Small intestine (tissue), 7 donors: ENCODE measurements at regions not wholly inside any gene's neighbourhood (a gene's known extent, or its start where the extent isn't known, plus 50 kb on each side); places are given as distances from the start of the nearest gene placed in this dataset.
"Not testable (repeated sequence)": the region's sequence is repeated elsewhere in the genome, so short reads cannot be mapped to it uniquely, and the experiment has no call there.

Experiments used
- DNase-seq, 2 donors: peaks; one replicate each; pipeline versions ENCODE4 v3.0.0 to v3.0.0-alpha.2; 2013
- FAIRE-seq: peaks from 2 replicates; lab custom pipeline; 2012; peaks lifted over from hg19 to GRCh38; lab: Jason Lieb, UNC
- H3K27ac ChIP-seq, 3 donors: one replicate each; pipeline ENCODE4 v1.5.1; 2013; ENCODE audit warnings: low read length in 2 of 3, mild to moderate bottlenecking in 2 of 3, control low read depth in 1 of 3, inconsistent platforms in 1 of 3, low read depth in 1 of 3, moderate library complexity in 1 of 3
- H3K27me3 ChIP-seq, 3 donors: one replicate each; pipeline ENCODE4 v1.6.1; 2013; ENCODE audit warnings: low read length in 3 of 3, inconsistent platforms in 1 of 3; ENCODE audit not compliant: control insufficient read depth in 3 of 3, insufficient read depth in 3 of 3
- H3K36me3 ChIP-seq, 3 donors: one replicate each; pipeline ENCODE4 v1.6.1; 2013; ENCODE audit warnings: low read length in 3 of 3, inconsistent platforms in 1 of 3, low read depth in 1 of 3, mild to moderate bottlenecking in 1 of 3, moderate library complexity in 1 of 3; ENCODE audit not compliant: control insufficient read depth in 3 of 3, insufficient read depth in 2 of 3
- H3K4me1 ChIP-seq, 3 donors: one replicate each; pipeline ENCODE4 v1.6.1; 2013; ENCODE audit warnings: low read length in 2 of 3, inconsistent platforms in 1 of 3, low read depth in 1 of 3, mild to moderate bottlenecking in 1 of 3, moderate library complexity in 1 of 3; ENCODE audit not compliant: control insufficient read depth in 3 of 3, insufficient read depth in 2 of 3
- H3K4me3 ChIP-seq, 3 donors: one replicate each; pipeline ENCODE4 v1.5.1; 2013; ENCODE audit warnings: low read length in 3 of 3, control low read depth in 1 of 3, inconsistent platforms in 1 of 3, low read depth in 1 of 3, mild to moderate bottlenecking in 1 of 3, moderate library complexity in 1 of 3
- H3K9me3 ChIP-seq, 2 donors: one replicate each; pipeline ENCODE4 v1.6.1; 2013; ENCODE audit warnings: low read depth in 1 of 2, low read length in 1 of 2; ENCODE audit not compliant: control insufficient read depth in 2 of 2, insufficient read depth in 1 of 2
- WGBS, 3 donors: extraction: QIAGEN DNeasy Blood & Tissue Kit; methylation state at CpG; one replicate each; pipeline ENCODE4 v1.1.7; 2013; 5-methylcytosine and 5-hydroxymethylcytosine counted together
- donor health status: healthy with polysubstance abuse.
- donor health status: control.
- donor health status: control.
- donor health status: Bipolar disorder and iron deficiency.
- donor health status: healthy.

DNA sequence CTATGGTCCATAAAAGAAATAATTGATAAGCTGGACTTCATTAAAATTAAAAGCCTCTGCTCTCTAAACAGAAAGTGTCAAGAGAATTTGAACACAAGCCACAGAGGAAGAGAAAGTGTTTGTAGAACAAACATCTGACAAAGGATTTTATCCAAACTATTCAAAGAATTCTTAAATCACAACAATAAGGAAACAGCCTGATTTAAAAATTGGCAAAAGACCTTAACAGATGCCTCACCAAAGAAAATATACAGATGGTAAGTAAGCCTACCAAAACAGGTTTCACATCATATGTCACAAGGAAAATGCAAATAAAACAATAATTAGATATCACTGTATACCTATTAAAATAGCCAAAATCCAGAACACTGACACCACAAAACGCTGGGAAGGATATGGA is 612.0 kb downstream of the TTLL7 start:
- not testable (repeated sequence) for H3K36me3 ChIP-seq, FAIRE-seq, H3K27me3 ChIP-seq, H3K27ac ChIP-seq, H3K4me1 ChIP-seq, H3K9me3 ChIP-seq, H3K4me3 ChIP-seq, DNase-seq
- WGBS, 3 donors, result 58 to 85% (median 63%) methylated on average over 1 of the region's 1 CpG

DNA sequence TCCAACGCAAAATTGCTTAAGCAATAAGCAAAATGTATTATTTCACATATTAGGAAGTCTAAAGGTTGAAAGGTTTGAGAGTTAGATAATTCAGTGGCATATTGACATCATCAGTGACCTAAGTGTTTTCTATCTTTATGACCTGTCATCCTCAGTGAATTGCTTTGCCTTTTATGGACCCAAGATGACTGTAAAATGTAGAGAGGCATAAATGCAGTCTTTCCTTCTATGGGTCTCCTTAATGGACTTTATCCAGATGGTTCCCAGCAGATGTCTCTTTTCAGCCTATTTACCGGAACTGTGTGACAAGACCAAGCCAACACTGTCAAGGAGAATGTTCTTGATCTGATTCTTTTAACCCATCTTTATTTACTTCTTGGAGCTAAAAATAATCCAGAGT is 615.8 kb downstream of the TTLL7 start:
- not testable (repeated sequence) for H3K4me1 ChIP-seq, H3K4me3 ChIP-seq, FAIRE-seq, H3K27me3 ChIP-seq, H3K9me3 ChIP-seq, DNase-seq, H3K27ac ChIP-seq, H3K36me3 ChIP-seq
- 83% methylated on average over 1 of the region's 2 CpGs; no CpG with 5 or more reads in 2 of the 3 donors for WGBS, 3 donors

DNA sequence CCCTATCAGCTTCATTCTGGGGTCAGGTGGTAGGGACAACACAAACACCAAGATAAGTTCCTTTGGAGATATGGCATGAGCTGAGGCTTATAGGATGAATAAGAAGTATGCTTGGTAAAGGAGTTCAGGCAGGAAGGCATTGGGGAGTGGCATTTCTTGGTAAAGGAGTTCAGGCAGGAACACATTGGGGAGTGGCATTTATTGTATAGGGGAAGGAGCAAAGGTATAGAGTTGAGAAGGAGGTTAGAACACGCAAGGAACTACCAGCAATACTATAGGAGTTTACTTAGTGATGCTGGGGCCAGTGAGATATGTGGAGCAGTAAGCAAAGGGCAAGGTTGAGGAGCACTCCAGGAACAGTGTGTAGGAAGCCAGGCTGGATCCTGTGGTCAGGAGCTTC is 625.9 kb downstream of the TTLL7 start:
- H3K4me1 ChIP-seq, H3K4me3 ChIP-seq, H3K27ac ChIP-seq, FAIRE-seq, H3K36me3 ChIP-seq, DNase-seq, H3K9me3 ChIP-seq, H3K27me3 ChIP-seq: not testable (repeated sequence)
- 13 to 72% (median 63%) methylated on average over 1 of the region's 1 CpG for WGBS, 3 donors

DNA sequence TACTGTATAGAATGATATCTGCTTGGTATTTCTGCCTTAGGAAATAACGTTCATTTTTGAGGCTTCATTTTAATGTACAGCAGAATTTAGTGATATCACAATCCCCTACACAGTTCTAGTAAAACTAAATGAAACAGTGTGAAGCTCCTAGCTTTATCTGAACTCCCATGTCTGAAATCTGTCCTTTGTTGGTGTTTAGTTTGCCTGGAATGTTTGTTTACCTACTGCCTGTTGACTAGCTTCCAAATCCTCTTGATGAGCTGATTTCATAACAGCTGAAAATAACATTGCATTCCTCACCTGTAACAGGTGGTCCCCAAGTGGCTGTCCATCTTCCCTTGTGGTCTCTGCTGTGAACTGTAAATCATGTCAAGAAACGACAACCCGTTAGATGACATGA is 629.1 kb downstream of the TTLL7 start:
- 59 to 71% (median 68%) methylated on average over 3 of the region's 3 CpGs for WGBS, 3 donors
- DNase-seq, result not testable (repeated sequence)

DNA sequence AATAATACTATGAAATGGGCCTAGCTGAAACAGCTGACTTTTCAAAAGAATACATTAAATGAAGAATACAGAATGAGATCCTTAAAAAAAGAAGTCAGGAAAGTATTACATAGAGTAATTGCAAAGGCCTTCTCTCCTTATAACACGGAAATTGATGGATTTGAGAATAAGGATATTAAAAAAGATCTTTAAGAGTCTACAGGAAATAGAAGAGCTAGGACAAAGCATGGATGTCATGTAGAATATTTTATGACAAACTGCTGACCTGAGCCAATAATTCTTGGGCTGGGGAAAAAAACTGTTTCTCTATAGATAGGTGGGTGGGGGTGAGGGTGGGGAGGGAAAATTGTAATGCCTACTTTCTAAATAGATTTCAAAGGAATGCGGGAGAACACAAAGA is 633.6 kb downstream of the TTLL7 start:
- not testable (repeated sequence) for DNase-seq, H3K27me3 ChIP-seq, H3K4me3 ChIP-seq, FAIRE-seq, H3K36me3 ChIP-seq, H3K4me1 ChIP-seq, H3K9me3 ChIP-seq, H3K27ac ChIP-seq
- 68 to 87% (median 85%) methylated on average over 2 of the region's 2 CpGs for WGBS, 3 donors

More for the DNA sequence above, 629.1 kb downstream of the TTLL7 start:
- H3K27me3 ChIP-seq, H3K27ac ChIP-seq, H3K9me3 ChIP-seq, FAIRE-seq, H3K4me1 ChIP-seq, H3K36me3 ChIP-seq, H3K4me3 ChIP-seq: not testable (repeated sequence)

DNA sequence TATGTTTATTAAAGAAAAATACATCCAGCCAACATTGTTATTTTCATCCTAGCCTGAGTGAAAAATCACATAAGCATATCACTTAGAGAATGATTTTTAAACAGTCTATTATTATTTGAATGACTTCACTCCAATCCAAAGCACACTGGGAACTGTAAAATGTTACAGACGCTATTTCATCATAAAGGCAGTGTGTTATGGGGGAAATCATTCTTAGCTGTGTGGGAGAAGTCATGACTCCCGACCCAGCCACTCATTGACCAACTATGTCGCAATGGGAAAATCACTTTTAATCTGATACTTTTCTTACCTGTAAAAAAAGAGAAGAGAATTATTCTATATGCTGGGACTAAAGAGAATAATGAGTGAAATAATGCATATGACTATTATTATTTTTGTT is 653.6 kb downstream of the TTLL7 start:
- H3K27ac ChIP-seq, H3K27me3 ChIP-seq, H3K4me3 ChIP-seq, DNase-seq, H3K9me3 ChIP-seq, H3K4me1 ChIP-seq, H3K36me3 ChIP-seq, FAIRE-seq: not testable (repeated sequence)
- 76 to 83% (median 83%) methylated on average over 3 of the region's 3 CpGs for WGBS, 3 donors

DNA sequence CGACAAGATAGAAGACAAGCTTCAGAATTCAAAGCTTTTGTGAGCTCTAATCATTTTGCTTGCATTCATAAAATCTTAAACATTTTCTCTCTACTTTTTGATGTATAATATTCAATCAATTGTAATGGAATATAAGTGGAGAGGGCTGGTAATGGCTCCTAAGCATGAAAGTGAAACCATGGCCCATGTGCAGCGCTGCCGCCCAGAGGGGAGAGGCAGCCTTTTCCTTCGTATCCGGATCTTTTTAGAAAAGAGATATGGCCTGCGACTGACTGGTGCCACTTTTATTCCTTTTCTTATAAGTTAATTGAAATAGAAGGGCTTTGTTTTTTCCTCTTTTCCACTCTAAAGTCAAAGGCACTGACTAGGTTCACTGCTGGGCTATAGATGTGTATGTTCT is 655.2 kb downstream of the TTLL7 start:
- not testable (repeated sequence) for H3K4me3 ChIP-seq, H3K27me3 ChIP-seq, DNase-seq, H3K27ac ChIP-seq, H3K36me3 ChIP-seq, H3K9me3 ChIP-seq, H3K4me1 ChIP-seq
- WGBS, 3 donors, result 72 to 84% (median 82%) methylated on average over 6 of the region's 6 CpGs
- FAIRE-seq, result peak; percentile 72

DNA sequence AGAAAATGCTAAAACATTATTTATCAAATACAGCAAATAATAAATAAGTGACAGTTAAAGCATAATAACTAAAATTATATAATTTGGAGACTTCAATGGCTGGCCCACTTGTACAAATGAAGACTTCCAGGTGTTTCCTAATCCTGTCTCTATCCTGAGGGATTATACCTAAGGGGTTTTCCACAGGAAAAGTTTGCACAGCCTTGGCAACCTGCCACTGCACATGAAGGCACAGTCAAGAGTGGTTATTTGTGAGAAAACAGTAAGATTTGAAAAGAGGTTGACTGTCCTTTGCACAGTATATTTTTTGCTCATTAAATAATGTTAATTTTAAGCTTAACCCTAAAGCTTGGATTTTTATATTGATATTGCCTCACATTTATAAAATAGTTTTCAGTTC is 655.9 kb downstream of the TTLL7 start:
- H3K4me3 ChIP-seq, DNase-seq, H3K27me3 ChIP-seq, H3K9me3 ChIP-seq, FAIRE-seq, H3K4me1 ChIP-seq, H3K27ac ChIP-seq, H3K36me3 ChIP-seq: not testable (repeated sequence)

DNA sequence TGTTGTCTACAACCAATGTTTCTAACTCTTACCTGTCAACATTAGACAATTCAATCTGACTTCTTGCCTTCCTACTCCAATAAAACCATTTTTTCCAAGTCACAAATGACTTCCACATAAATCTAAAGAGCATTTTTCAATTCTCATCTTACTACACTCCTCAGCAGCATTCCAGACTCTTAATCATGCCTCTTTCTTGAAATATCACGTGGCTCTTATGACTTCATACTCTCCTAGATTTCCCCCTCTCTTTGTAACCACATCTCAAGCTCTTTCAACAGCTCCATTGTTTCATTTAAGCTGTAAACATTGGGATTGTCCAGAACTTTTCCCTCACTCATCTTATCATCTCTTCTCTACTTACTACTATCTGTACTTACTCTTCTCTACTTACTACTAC is 666.6 kb downstream of the TTLL7 start:
- no CpG with 5 or more reads among the region's 1 CpG for WGBS, 3 donors
- not testable (repeated sequence) for H3K4me3 ChIP-seq
- peak; percentile 91 for FAIRE-seq

More for the DNA sequence above, 666.6 kb downstream of the TTLL7 start:
- H3K27me3 ChIP-seq, H3K36me3 ChIP-seq, H3K4me1 ChIP-seq, DNase-seq, H3K9me3 ChIP-seq, H3K27ac ChIP-seq: not testable (repeated sequence)
